ENCODE measurements at regions not wholly inside any gene's neighbourhood (a gene's known extent, or its start where the extent isn't known, plus 50 kb on each side); places are given as distances from the start of the nearest gene placed in this dataset.

GRCh38 chr11:112661571-112661970, 299.6 kb upstream of the NCAM1 start:
- Histone ChIP-seq H3K27me3 (ENCODE audit: low read depth) (no peaks in the 10 kb centered on the region), H3K4me3 (no peak overlapping the region), H3K4me1 (no peaks in the 10 kb centered on the region), H3K9me3 (no peaks in the 10 kb centered on the region), H3K27ac (no peak overlapping the region), H3K36me3 (no peaks in the 10 kb centered on the region)
- ATAC-seq = no peak
- no peak for DNase-seq
- intact Hi-C loops (cut with DNase I) = no loop called here
- TF ChIP-seq CTCF (IDR thresholded peaks at IDR 0.05) = no peak

GRCh38 chr11:112662554-112662953, 298.7 kb upstream of the NCAM1 start:
- H3K4me1 ChIP-seq = no peaks in the 10 kb centered on the region
- intact Hi-C loops (cut with DNase I) = no loop called here

GRCh38 chr11:112663947-112664634, 297.1 kb upstream of the NCAM1 start:
- ATAC-seq (no peak), DNase-seq (no peak)
- no peak overlapping the region for H3K4me3 ChIP-seq
- TF ChIP-seq CTCF (IDR thresholded peaks at IDR 0.05) = no peak
- H3K27me3 ChIP-seq (ENCODE audit: low read depth) = no peaks in the 10 kb centered on the region
- H3K27ac ChIP-seq = no peak overlapping the region
- intact Hi-C loops (cut with DNase I) = no loop called here
- no peaks in the 10 kb centered on the region for H3K36me3 ChIP-seq
- H3K4me1 ChIP-seq = no peaks in the 10 kb centered on the region
- no peaks in the 10 kb centered on the region for H3K9me3 ChIP-seq

More at GRCh38 chr11:112662554-112662953, 298.7 kb upstream of the NCAM1 start:
- H3K27ac ChIP-seq = no peak overlapping the region
- TF ChIP-seq CTCF (IDR thresholded peaks at IDR 0.05) = no peak
- DNase-seq (no peak), ATAC-seq (no peak)
- H3K9me3 ChIP-seq = no peaks in the 10 kb centered on the region
- no peaks in the 10 kb centered on the region for H3K27me3 ChIP-seq (ENCODE audit: low read depth)
- H3K4me3 ChIP-seq = no peak overlapping the region
- no peaks in the 10 kb centered on the region for H3K36me3 ChIP-seq

- H3K27ac ChIP-seq = no peak overlapping the region
- no peak overlapping the region for H3K4me3 ChIP-seq
- no peaks in the 10 kb centered on the region for H3K36me3 ChIP-seq
- no peaks in the 10 kb centered on the region for H3K9me3 ChIP-seq
- ATAC-seq (no peak), DNase-seq (no peak)
- intact Hi-C loops (cut with DNase I) = no loop called here
- H3K4me1 ChIP-seq = no peaks in the 10 kb centered on the region
- no peaks in the 10 kb centered on the region for H3K27me3 ChIP-seq (ENCODE audit: low read depth)
- no peak for TF ChIP-seq CTCF (IDR thresholded peaks at IDR 0.05)
These were observed 295.9 kb upstream of the NCAM1 start for GRCh38 chr11:112665291-112665690.

GRCh38 chr11:112666253-112666652, 295.0 kb upstream of the NCAM1 start:
- no peak for ATAC-seq
- no peak overlapping the region for H3K27ac ChIP-seq
- H3K4me3 ChIP-seq = no peak overlapping the region
- TF ChIP-seq CTCF (IDR thresholded peaks at IDR 0.05) = no peak
- intact Hi-C loops (cut with DNase I) = no loop called here
- no peaks in the 10 kb centered on the region for H3K36me3 ChIP-seq
- no peaks in the 10 kb centered on the region for H3K9me3 ChIP-seq
- no peaks in the 10 kb centered on the region for H3K27me3 ChIP-seq (ENCODE audit: low read depth)
- DNase-seq = no peak
- H3K4me1 ChIP-seq = no peaks in the 10 kb centered on the region

Data from lower lobe of right lung (tissue), 2 donors.